Upper lobe of right lung (tissue), 1 donor: ENCODE measurements at regions not wholly inside any gene's neighbourhood (a gene's known extent, or its start where the extent isn't known, plus 50 kb on each side); places are given as distances from the start of the nearest gene placed in this dataset.
"Not testable (repeated sequence)": the region's sequence is repeated elsewhere in the genome, so short reads cannot be mapped to it uniquely, and the experiment has no call there.

Experiments used
- ATAC-seq: fragments of 200-7000 bp; cut with Tn5 transposase; one replicate; pipeline ENCODE4 v1.9.1; 2020; ENCODE audit warnings: mild to moderate bottlenecking, moderate library complexity
- DNase-seq: peaks from one replicate; pipeline ENCODE4 v3.0.0-alpha.2; 2020
- H3K27ac ChIP-seq: fragments of 200-600 bp; one replicate; pipeline ENCODE4 v1.8.0; 2022
- H3K27me3 ChIP-seq: fragments of 200-600 bp; one replicate; pipeline ENCODE4 v1.8.0; 2022; ENCODE audit warnings: mild to moderate bottlenecking
- H3K36me3 ChIP-seq: fragments of 200-600 bp; one replicate; pipeline ENCODE4 v1.8.0; 2022
- H3K4me1 ChIP-seq: fragments of 200-600 bp; one replicate; pipeline ENCODE4 v1.8.0; 2022
- H3K4me3 ChIP-seq: fragments of 200-600 bp; one replicate; pipeline ENCODE4 v1.8.0; 2022; ENCODE audit warnings: mild to moderate bottlenecking
- H3K9me3 ChIP-seq: fragments of 200-600 bp; one replicate; pipeline ENCODE4 v1.8.0; 2022
- CTCF ChIP-seq: fragments of 200-600 bp; IDR thresholded peaks from one replicate; pipeline ENCODE4 v1.8.0; 2022; ENCODE audit warnings: antibody characterized with exemption
- intact Hi-C: fragments of 100-400 bp; cut with DNase I; formaldehyde crosslinking; loops from one replicate; pipeline ENCODE4 v1.11.0; 2022
- donor health status: DM: no; HTN: yes; CAD: no; lungs with severe emphysema.

- Histone ChIP-seq H3K27me3 (no peaks in the 10 kb centered on the region), H3K27ac (no peak overlapping the region), H3K4me3 (peak overlapping the region; percentile 19), H3K9me3 (peaks cover 4% of the 10 kb centered on the region), H3K4me1 (peaks cover 9% of the 10 kb centered on the region), H3K36me3 (no peaks in the 10 kb centered on the region)
- intact Hi-C loops, result no loop called here
- ATAC-seq (no peak), DNase-seq (no peak)
- TF ChIP-seq CTCF, result no peak
Measured at GRCh38 chr7:152522571-152523067, 86.8 kb upstream of the KMT2C start.

GRCh38 chr7:152521420-152522337 is 85.9 kb upstream of the KMT2C start:
- intact Hi-C loops, result no loop called here
- TF ChIP-seq CTCF, result no peak
- no peak overlapping the region for H3K27ac ChIP-seq
- no peak overlapping the region for H3K4me3 ChIP-seq
- peaks cover 4% of the 10 kb centered on the region for H3K9me3 ChIP-seq
- no peak for ATAC-seq
- H3K27me3 ChIP-seq, result no peaks in the 10 kb centered on the region
- no peaks in the 10 kb centered on the region for H3K36me3 ChIP-seq
- DNase-seq, result no peak
- H3K4me1 ChIP-seq, result peaks cover 9% of the 10 kb centered on the region

GRCh38 chr7:152520861-152521302 is 85.1 kb upstream of the KMT2C start:
- ATAC-seq (no peak), DNase-seq (no peak)
- intact Hi-C loops, result no loop called here

GRCh38 chr7:152519290-152519689 is 83.5 kb upstream of the KMT2C start:
- H3K27ac ChIP-seq, result no peak overlapping the region
- TF ChIP-seq CTCF, result no peak
- H3K9me3 ChIP-seq, result peaks cover 4% of the 10 kb centered on the region
- no peak for ATAC-seq
- no peaks in the 10 kb centered on the region for H3K27me3 ChIP-seq
- H3K4me3 ChIP-seq, result no peak overlapping the region
- DNase-seq, result no peak
- intact Hi-C loops, result no loop called here
- no peaks in the 10 kb centered on the region for H3K36me3 ChIP-seq
- H3K4me1 ChIP-seq, result peaks cover 9% of the 10 kb centered on the region

More at GRCh38 chr7:152520861-152521302, 85.1 kb upstream of the KMT2C start:
- TF ChIP-seq CTCF, result no peak
- Histone ChIP-seq H3K4me3 (no peak overlapping the region), H3K9me3 (peaks cover 4% of the 10 kb centered on the region), H3K36me3 (no peaks in the 10 kb centered on the region), H3K27me3 (no peaks in the 10 kb centered on the region), H3K4me1 (peaks cover 9% of the 10 kb centered on the region), H3K27ac (no peak overlapping the region)

GRCh38 chr7:152516216-152516615 is 80.4 kb upstream of the KMT2C start:
- H3K27ac ChIP-seq, result no peak overlapping the region
- no peak for DNase-seq
- no peak for ATAC-seq
- H3K4me3 ChIP-seq, result no peak overlapping the region
- H3K4me1 ChIP-seq, result no peaks in the 10 kb centered on the region
- H3K9me3 ChIP-seq, result peaks cover 4% of the 10 kb centered on the region
- TF ChIP-seq CTCF, result no peak
- no peaks in the 10 kb centered on the region for H3K27me3 ChIP-seq
- no peaks in the 10 kb centered on the region for H3K36me3 ChIP-seq
- intact Hi-C loops, result no loop called here

- intact Hi-C loops, H3K9me3 ChIP-seq, ATAC-seq: not testable (repeated sequence)
Measured at GRCh38 chr7:152515266-152515950, 79.6 kb upstream of the KMT2C start.

More at GRCh38 chr7:152515266-152515950, 79.6 kb upstream of the KMT2C start:
- H3K36me3 ChIP-seq, H3K4me3 ChIP-seq, H3K27ac ChIP-seq, DNase-seq, H3K4me1 ChIP-seq, H3K27me3 ChIP-seq: not testable (repeated sequence)
